HG03520 (cell line): ENCODE measurements at regions not wholly inside any gene's neighbourhood (a gene's known extent, or its start where the extent isn't known, plus 50 kb on each side); places are given as distances from the start of the nearest gene placed in this dataset.
"Not testable (repeated sequence)": the region's sequence is repeated elsewhere in the genome, so short reads cannot be mapped to it uniquely, and the experiment has no call there.

ENCODE experiments used
- ATAC-seq: cut with Tn5 transposase; IDR thresholded peaks from one replicate; pipeline ENCODE4 v1.9.1; 2021; ENCODE audit warnings: mild to moderate bottlenecking, moderate library complexity; ENCODE audit not compliant: unreplicated experiment

- ATAC-seq: no peak
These were observed 308.0 kb upstream of the ATP11B start for GRCh38 chr3:182485301-182485700.

- ATAC-seq: no peak
These were observed 306.8 kb upstream of the ATP11B start for GRCh38 chr3:182486463-182486862.

GRCh38 chr3:182487143-182487542 lies 306.2 kb upstream of the ATP11B start:
- no peak for ATAC-seq

GRCh38 chr3:182487611-182488010 lies 305.7 kb upstream of the ATP11B start:
- ATAC-seq: no peak

- ATAC-seq: no peak
These were observed 302.5 kb upstream of the ATP11B start for GRCh38 chr3:182490596-182491491.

GRCh38 chr3:182491577-182491976 lies 301.7 kb upstream of the ATP11B start:
- ATAC-seq: no peak

- no peak for ATAC-seq
These were observed 300.8 kb upstream of the ATP11B start for GRCh38 chr3:182492536-182492935.

GRCh38 chr3:182500289-182500688 lies 293.0 kb upstream of the ATP11B start:
- no peak for ATAC-seq

GRCh38 chr3:182501856-182502255 lies 291.4 kb upstream of the ATP11B start:
- ATAC-seq: no peak

- no peak for ATAC-seq
These were observed 289.9 kb upstream of the ATP11B start for GRCh38 chr3:182503401-182503800.

- ATAC-seq: no peak
These were observed 284.2 kb upstream of the ATP11B start for GRCh38 chr3:182508919-182509711.

GRCh38 chr3:182509844-182510460 lies 283.4 kb upstream of the ATP11B start:
- no peak for ATAC-seq

GRCh38 chr3:182514236-182514964 lies 278.9 kb upstream of the ATP11B start:
- ATAC-seq: no peak

- no peak for ATAC-seq
These were observed 276.5 kb upstream of the ATP11B start for GRCh38 chr3:182516597-182517336.

- no peak for ATAC-seq
These were observed 273.7 kb upstream of the ATP11B start for GRCh38 chr3:182519569-182519968.

- ATAC-seq: peak; percentile 59
These were observed 272.0 kb upstream of the ATP11B start for GRCh38 chr3:182521339-182521738.

GRCh38 chr3:182523424-182523823 lies 269.9 kb upstream of the ATP11B start:
- ATAC-seq: not testable (repeated sequence)

- no peak for ATAC-seq
These were observed 269.5 kb upstream of the ATP11B start for GRCh38 chr3:182523836-182524235.

GRCh38 chr3:182524711-182525401 lies 268.4 kb upstream of the ATP11B start:
- ATAC-seq: no peak
